ENCODE measurements at regions not wholly inside any gene's neighbourhood (a gene's known extent, or its start where the extent isn't known, plus 50 kb on each side); places are given as distances from the start of the nearest gene placed in this dataset.

DNA sequence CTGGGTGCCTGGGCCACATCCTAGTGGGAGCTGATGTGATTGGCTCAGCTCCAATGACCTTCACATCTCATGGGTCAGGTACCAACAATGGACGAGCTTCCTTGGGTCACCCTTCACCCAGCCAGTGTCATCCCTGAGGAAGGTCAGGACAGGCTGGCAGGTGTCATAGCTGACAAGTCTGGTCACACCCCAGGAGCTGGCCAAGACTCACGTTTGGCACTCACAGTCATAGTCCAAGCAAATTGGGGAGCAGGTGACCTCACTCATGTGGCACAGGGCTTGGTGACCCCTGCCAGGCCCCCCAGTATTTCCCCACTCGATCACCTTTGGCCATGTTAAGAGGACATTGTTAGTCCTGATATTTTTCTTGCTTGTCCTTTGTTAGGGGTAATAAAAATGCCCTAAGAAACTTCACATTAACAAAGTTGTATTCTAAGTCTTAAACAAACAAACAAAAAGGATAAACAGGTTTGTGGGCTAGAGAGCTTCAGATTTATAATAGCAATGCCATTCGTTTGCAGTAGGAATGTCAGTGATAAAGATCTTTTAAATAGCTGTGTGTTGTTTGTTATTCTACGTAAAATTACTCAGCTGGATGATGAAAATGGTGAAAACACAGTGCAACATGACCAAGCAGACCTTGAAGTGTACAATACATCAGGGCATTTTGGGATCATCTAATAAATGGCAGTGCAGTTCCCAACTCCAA is 79.5 kb upstream of the POMGNT2 start:
- intact Hi-C loops (cut with micrococcal nuclease), result no loop called here
- peak overlapping the region; percentile 99 for H2BK120ac ChIP-seq (ENCODE audit: low read depth, low read length)
- peak overlapping the region; percentile 63 for H3K27ac ChIP-seq (ENCODE audit: insufficient read depth, low read length)
- H2BK15ac ChIP-seq (ENCODE audit: low read depth, low read length), result peak overlapping the region; percentile 98; the same call in 2 of the 3 replicates
- peak overlapping the region; percentile 78 for H2AFZ ChIP-seq (replicated peaks; ENCODE audit: low read length, poor library complexity)
- dilution Hi-C loops (cut with HindIII; ENCODE audit: low sequenced_read_pairs, unreplicated experiment), result no loop called here
- peak overlapping the region; percentile 100 for H2AK5ac ChIP-seq (ENCODE audit: low read depth, low read length)
- H4K8ac ChIP-seq (ENCODE audit: low read depth in 2 of 2, low read length in 2 of 2), result peak overlapping the region; percentile 80 to 96; a peak in 3 of 4 replicates
- peak overlapping the region; percentile 95 for H3K23ac ChIP-seq (ENCODE audit: low read depth, low read length)
- BruUV-seq (replicated peaks), result no TSS peak
- peaks cover 21% of the 10 kb centered on the region for H3K4me1 ChIP-seq (ENCODE audit: control insufficient read depth, insufficient read depth, low read length)
- H3K56ac ChIP-seq (ENCODE audit: extremely low read depth, insufficient read depth, low read length), result no peak overlapping the region; the same call in 1 of the 2 replicates
- no peak overlapping the region; the same call in 1 of the 2 replicates for H3K4me2 ChIP-seq (ENCODE audit: low read depth, low read length)
- ChIA-PET POLR2A (ENCODE audit: unreplicated experiment) (no interaction called here), CTCF (interaction anchor here (1.0 kb wide), 1 partner anchor 9 kb away, joined by 3 read pairs; no protein-coding TSS in a partner anchor)
- H3K18ac ChIP-seq (ENCODE audit: low read depth, low read length), result peak overlapping the region; percentile 85; the same call in 1 of the 2 replicates
- H2BK20ac ChIP-seq (ENCODE audit: low read depth, low read length), result peak overlapping the region; percentile 100
- H2AK9ac ChIP-seq (replicated peaks; ENCODE audit: low read depth, low read length, poor library complexity), result peak overlapping the region; percentile 85
- DNase-seq (peak; percentile 86), ATAC-seq (ENCODE audit: low read depth) (peak; percentile 69)
- peaks cover 34% of the 10 kb centered on the region for H3K9me1 ChIP-seq (ENCODE audit: insufficient read depth, low read length)
- peak overlapping the region; percentile 97 for H4K91ac ChIP-seq (ENCODE audit: insufficient read depth, low read depth, low read length)
- H3K27me3 ChIP-seq (ENCODE audit: control insufficient read depth, insufficient read depth, low read length), result no peaks in the 10 kb centered on the region
- in situ Hi-C loops (cut with MboI; ENCODE audit: low sequenced_read_pairs), result no loop called here
- no peaks in the 10 kb centered on the region for H4K20me1 ChIP-seq (ENCODE audit: insufficient read depth, low read length)
- H4K5ac ChIP-seq (ENCODE audit: low read depth, low read length), result peak overlapping the region; percentile 83
- H3K4me3 ChIP-seq (ENCODE audit: insufficient read depth, low read depth, low read length), result no peak overlapping the region
- H2BK5ac ChIP-seq (ENCODE audit: low read depth, low read length, poor library complexity, severe bottlenecking), result peak overlapping the region; percentile 94
- TF ChIP-seq FOS (IDR thresholded peaks at IDR 0.05; ENCODE audit: low read depth, low read length) (peak; percentile 27; the same call in 1 of the 2 replicates), CEBPB (IDR thresholded peaks at IDR 0.05; ENCODE audit: low read depth, low read length) (peak; percentile 91), NFE2L2 (IDR thresholded peaks at IDR 0.05; ENCODE audit: low read depth, low read length) (peak; percentile 62), RAD21 (IDR thresholded peaks at IDR 0.05; ENCODE audit: low read length) (no peak), MAFK (IDR thresholded peaks at IDR 0.05; ENCODE audit: low read depth, low read length) (0 out of 2 replicates have a peak, but pooled peaks have one; percentile 12), RFX5 (IDR thresholded peaks at IDR 0.05; ENCODE audit: low read depth, low read length) (no peak)
- H3K14ac ChIP-seq (replicated peaks; ENCODE audit: low read depth, low read length), result peak overlapping the region; percentile 93
- H3K36me3 ChIP-seq (ENCODE audit: control insufficient read depth, insufficient read depth, low read length), result no peaks in the 10 kb centered on the region
- peak overlapping the region; percentile 98 for H3K4ac ChIP-seq (ENCODE audit: low read depth, low read length)
- WGBS, 2 experiments (ENCODE audit: extremely low coverage in 2 of 2, insufficient read length in 1 of 2), result 60% methylated on average over 2 of the region's 5 CpGs; no CpG with 5 or more reads in 1 of the 2 experiments
- H3K79me1 ChIP-seq (ENCODE audit: low read depth in 1 of 2, low read length in 2 of 2), result peaks cover 0 to 43% of the 10 kb centered on the region in 2 experiments; a peak in 2 of 4 replicates
- H3K9ac ChIP-seq (ENCODE audit: low read depth, low read length), result no peak overlapping the region
- no peaks in the 10 kb centered on the region for H3K9me3 ChIP-seq (ENCODE audit: control insufficient read depth, insufficient read depth, low read length)

All from IMR-90 (cell line).